SU-DHL-6 (cell line): ENCODE measurements at regions not wholly inside any gene's neighbourhood (a gene's known extent, or its start where the extent isn't known, plus 50 kb on each side); places are given as distances from the start of the nearest gene placed in this dataset.

Experiments used
- H2AFZ ChIP-seq: fragments of 200-600 bp; sonication (generic); 2 replicates; pipeline ENCODE4 v1.6.1; 2014; ENCODE audit warnings: low read depth, mild to moderate bottlenecking, moderate library complexity, mixed read lengths, antibody characterized with exemption, low read length; ENCODE audit not compliant: severe bottlenecking
- H3F3A ChIP-seq: fragments of 200-600 bp; shearing (Covaris generic); 2 replicates; pipeline ENCODE4 v1.6.0; 2016; ENCODE audit warnings: antibody characterized with exemption, mild to moderate bottlenecking; ENCODE audit not compliant: insufficient read depth
- H3K27ac ChIP-seq: fragments of 200-600 bp; sonication (generic); 2 replicates; pipeline ENCODE4 v1.5.1; 2016; ENCODE audit warnings: low read depth, mild to moderate bottlenecking, low read length, moderate library complexity, mixed read lengths
- H3K27me3 ChIP-seq: fragments of 200-600 bp; sonication (generic), shearing (Covaris generic); 2 replicates; pipeline ENCODE4 v1.6.0; 2014; ENCODE audit warnings: mild to moderate bottlenecking, low read length
- H3K36me3 ChIP-seq: fragments of 200-600 bp; sonication (generic); 2 replicates; pipeline ENCODE4 v1.6.1; 2014; ENCODE audit warnings: mild to moderate bottlenecking, low read length, mixed read lengths
- H3K4me2 ChIP-seq: fragments of 300-600, 200-600 bp; shearing (Covaris generic), sonication (generic); 2 replicates; pipeline ENCODE4 v1.6.0; 2014; ENCODE audit warnings: low read length, low read depth, mild to moderate bottlenecking; ENCODE audit not compliant: poor library complexity, severe bottlenecking
- H3K4me3 ChIP-seq: fragments of 200-600 bp; sonication (generic); 2 replicates; pipeline ENCODE4 v1.5.1; 2014; ENCODE audit warnings: antibody characterized with exemption, low read length, mild to moderate bottlenecking, mixed read lengths; ENCODE audit not compliant: insufficient read depth, poor library complexity, severe bottlenecking
- H3K79me2 ChIP-seq: fragments of 200-600 bp; sonication (generic); 2 replicates; pipeline ENCODE4 v1.6.1; 2014; ENCODE audit warnings: mild to moderate bottlenecking, low read length, moderate library complexity; ENCODE audit not compliant: insufficient read depth
- H3K9ac ChIP-seq: fragments of 200-600 bp; sonication (generic); 2 replicates; pipeline ENCODE4 v1.7.0; 2014; ENCODE audit warnings: mild to moderate bottlenecking, low read length
- H3K9me2 ChIP-seq: fragments of 200-600 bp; sonication (generic); replicated peaks from 2 replicates; pipeline ENCODE4 v1.6.1; 2014; ENCODE audit warnings: low read length; ENCODE audit not compliant: insufficient read depth
- H3K9me3 ChIP-seq: fragments of 200-600 bp; sonication (generic); 2 replicates; pipeline ENCODE4 v1.6.1; 2014; ENCODE audit warnings: low read length, mixed read lengths; ENCODE audit not compliant: insufficient read depth
- H4K20me1 ChIP-seq: fragments of 200-600 bp; sonication (generic); 2 replicates; pipeline ENCODE4 v1.6.1; 2014; ENCODE audit warnings: low read depth, mild to moderate bottlenecking, antibody characterized with exemption, low read length, moderate library complexity, mixed read lengths
- CTCF ChIP-seq: fragments of 200-600 bp; sonication (generic); IDR thresholded peaks from one replicate; pipeline ENCODE4 v1.5.1; 2017; ENCODE audit warnings: antibody characterized with exemption, mild to moderate bottlenecking, low read length, moderate library complexity; ENCODE audit not compliant: insufficient read depth, poor library complexity, severe bottlenecking
- EZH2phosphoT487 ChIP-seq: fragments of 200-600 bp; sonication (generic), shearing (Covaris generic); conservative IDR thresholded peaks from 2 replicates; pipeline ENCODE4 v1.6.1; 2018; ENCODE audit warnings: mild to moderate bottlenecking, antibody characterized with exemption, low read length, moderate library complexity, mixed read lengths

GRCh38 chr7:25632616-25633015 lies 404.3 kb upstream of the NPVF start:
- Histone ChIP-seq H3K36me3 (no peaks in the 10 kb centered on the region), H3K27ac (no peak overlapping the region), H3K79me2 (no peaks in the 10 kb centered on the region), H3K27me3 (peaks cover 3% of the 10 kb centered on the region; the same call in 1 of the 2 replicates), H3K9ac (no peak overlapping the region), H3K9me3 (no peaks in the 10 kb centered on the region), H2AFZ (no peak overlapping the region), H3F3A (no peaks in the 10 kb centered on the region), H3K4me2 (no peak overlapping the region), H3K4me3 (no peak overlapping the region), H4K20me1 (no peaks in the 10 kb centered on the region), H3K9me2 (no peaks in the 10 kb centered on the region)
- TF ChIP-seq CTCF: no peak
- TF ChIP-seq EZH2phosphoT487: no peak

DNA sequence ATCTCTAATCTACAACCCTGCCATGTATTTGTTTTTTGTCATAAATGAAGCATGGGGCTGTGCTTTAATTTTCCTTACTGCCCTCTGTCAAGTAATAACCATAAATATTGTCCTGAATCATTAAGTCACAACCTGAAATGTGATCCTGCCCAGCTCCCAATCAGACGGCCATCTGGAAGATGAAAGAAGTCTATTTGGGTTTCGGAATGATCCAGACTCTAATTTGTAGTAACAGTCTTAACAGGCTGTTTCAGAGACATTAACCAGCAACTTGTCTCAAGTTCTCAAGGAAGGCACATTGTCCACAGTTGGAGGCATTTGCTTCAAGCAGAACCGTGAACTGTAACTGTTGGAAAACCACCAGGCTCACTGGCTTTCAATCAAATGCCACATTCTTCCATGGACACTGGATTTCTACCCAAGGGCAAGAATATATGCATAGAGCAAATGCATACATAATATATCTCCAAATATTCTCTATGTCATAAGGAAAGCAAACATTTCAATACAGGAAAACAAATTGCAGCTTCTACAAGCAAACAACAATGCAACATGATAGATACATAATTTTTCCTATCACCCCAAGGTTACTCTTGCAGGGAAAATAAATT lies 405.2 kb upstream of the NPVF start:
- Histone ChIP-seq H3K27me3 (peaks cover 3% of the 10 kb centered on the region; the same call in 1 of the 2 replicates), H4K20me1 (no peaks in the 10 kb centered on the region), H3K9me3 (no peaks in the 10 kb centered on the region), H3K27ac (no peak overlapping the region), H2AFZ (no peak overlapping the region), H3F3A (no peaks in the 10 kb centered on the region), H3K4me2 (no peak overlapping the region), H3K36me3 (no peaks in the 10 kb centered on the region), H3K79me2 (no peaks in the 10 kb centered on the region), H3K4me3 (no peak overlapping the region), H3K9ac (no peak overlapping the region), H3K9me2 (no peaks in the 10 kb centered on the region)
- TF ChIP-seq EZH2phosphoT487 (no peak), CTCF (no peak)

GRCh38 chr7:25636168-25636567 lies 407.9 kb upstream of the NPVF start:
- Histone ChIP-seq H2AFZ (no peak overlapping the region), H3K79me2 (no peaks in the 10 kb centered on the region), H3K9ac (no peak overlapping the region), H3K27me3 (peaks cover 3% of the 10 kb centered on the region; the same call in 1 of the 2 replicates), H3K36me3 (no peaks in the 10 kb centered on the region), H4K20me1 (no peaks in the 10 kb centered on the region), H3K9me3 (no peaks in the 10 kb centered on the region), H3K27ac (no peak overlapping the region), H3K4me2 (no peak overlapping the region), H3K9me2 (no peaks in the 10 kb centered on the region), H3K4me3 (no peak overlapping the region), H3F3A (no peaks in the 10 kb centered on the region)
- no peak for TF ChIP-seq CTCF
- no peak for TF ChIP-seq EZH2phosphoT487

- H4K20me1 ChIP-seq: no peaks in the 10 kb centered on the region
- H3K27ac ChIP-seq: no peak overlapping the region
- no peak overlapping the region for H2AFZ ChIP-seq
- no peak for TF ChIP-seq EZH2phosphoT487
- TF ChIP-seq CTCF: no peak
- no peaks in the 10 kb centered on the region for H3K9me3 ChIP-seq
- H3K27me3 ChIP-seq: peaks cover 3% of the 10 kb centered on the region; the same call in 1 of the 2 replicates
- H3K79me2 ChIP-seq: no peaks in the 10 kb centered on the region
- no peak overlapping the region for H3K9ac ChIP-seq
- no peaks in the 10 kb centered on the region for H3F3A ChIP-seq
- no peaks in the 10 kb centered on the region for H3K9me2 ChIP-seq
- H3K4me2 ChIP-seq: no peak overlapping the region
- H3K36me3 ChIP-seq: no peaks in the 10 kb centered on the region
- H3K4me3 ChIP-seq: no peak overlapping the region
Measured at GRCh38 chr7:25636871-25637283, 408.6 kb upstream of the NPVF start.
